ENCODE measurements at regions not wholly inside any gene's neighbourhood (a gene's known extent, or its start where the extent isn't known, plus 50 kb on each side); places are given as distances from the start of the nearest gene placed in this dataset.

- TF ChIP-seq NR3C1 (CRISPR knock-in tag; conservative IDR thresholded peaks at IDR 0.05; ENCODE audit: low read depth) (no peak), NR2C2 (CRISPR knock-in tag; IDR thresholded peaks at IDR 0.05) (no peak), CTCF (IDR thresholded peaks at IDR 0.05) (no peak), ZNF138 (CRISPR knock-in tag; conservative IDR thresholded peaks at IDR 0.05) (no peak), SP1 (CRISPR knock-in tag; conservative IDR thresholded peaks at IDR 0.05) (no peak), CREM (CRISPR knock-in tag; IDR thresholded peaks at IDR 0.05) (no peak), ATF6 (CRISPR knock-in tag; IDR thresholded peaks at IDR 0.05) (no peak), MXD4 (CRISPR knock-in tag; IDR thresholded peaks at IDR 0.05; ENCODE audit: borderline replicate concordance) (no peak)
Measured at GRCh38 chr6:11460001-11460668, 77.4 kb upstream of the TMEM170B start.

Data from WTC11 (cell line).